ENCODE measurements at regions not wholly inside any gene's neighbourhood (a gene's known extent, or its start where the extent isn't known, plus 50 kb on each side); places are given as distances from the start of the nearest gene placed in this dataset.

DNA sequence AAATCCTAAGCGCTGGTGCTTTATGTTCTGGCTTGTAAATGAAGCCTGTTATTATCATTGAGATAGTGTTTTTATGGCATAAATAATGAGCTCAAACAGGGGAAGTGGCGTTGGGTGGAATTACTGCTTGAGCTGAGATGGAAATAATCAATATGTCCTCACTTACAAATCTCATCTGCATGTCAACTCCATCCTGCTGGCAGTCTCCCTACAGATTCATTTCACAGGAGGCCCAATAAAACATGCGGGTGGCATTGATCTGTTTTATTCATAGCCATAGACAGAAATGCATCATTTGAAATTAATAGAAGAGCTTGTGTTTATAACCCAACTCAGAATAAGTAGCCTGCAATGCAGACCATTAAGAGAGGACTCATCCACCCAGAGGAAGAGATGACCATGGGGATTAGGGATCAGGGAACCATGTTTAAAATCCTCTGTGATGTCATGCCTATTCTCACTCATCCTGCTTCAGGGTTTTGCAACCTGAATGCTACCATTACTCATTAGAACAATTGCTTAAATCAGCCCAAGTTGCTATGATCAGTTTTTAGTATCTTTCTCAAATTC, 680.4 kb downstream of the TLR4 start:
- TF ChIP-seq CTCF (IDR thresholded peaks at IDR 0.05) (no peak), REST (IDR thresholded peaks at IDR 0.05; ENCODE audit: insufficient read depth in 1 of 2, low read depth in 2 of 2, low read length in 1 of 2) (no peak), SIN3A (IDR thresholded peaks at IDR 0.05; ENCODE audit: borderline replicate concordance, insufficient read depth, low read depth, low read length) (no peak), POLR2AphosphoS5 (IDR thresholded peaks at IDR 0.05; ENCODE audit: low read depth, low read length) (no peak)

Data from Panc1 (cell line).